ENCODE measurements at regions not wholly inside any gene's neighbourhood (a gene's known extent, or its start where the extent isn't known, plus 50 kb on each side); places are given as distances from the start of the nearest gene placed in this dataset.
A peak's percentile ranks its signal among the peaks of the same experiment; 100 is the strongest.

GRCh38 chr2:16283071-16283850 lies 342.9 kb downstream of the MYCN start:
- Histone ChIP-seq H3K9ac (ENCODE audit: insufficient read length, low read depth) (no peak overlapping the region), H3K4me3 (ENCODE audit: insufficient read length, low read depth) (no peak overlapping the region), H3K36me3 (ENCODE audit: insufficient read depth, insufficient read length, low read length) (no peaks in the 10 kb centered on the region), H3K9me3 (ENCODE audit: insufficient read depth, low read length) (no peaks in the 10 kb centered on the region), H3K27me3 (ENCODE audit: insufficient read depth, insufficient read length) (no peaks in the 10 kb centered on the region), H3K4me1 (ENCODE audit: insufficient read depth, insufficient read length) (peaks cover 2% of the 10 kb centered on the region)
- DNase-seq (ENCODE audit: low read depth, low spot score), result no peak
- TF ChIP-seq SUZ12 (IDR thresholded peaks at IDR 0.05; ENCODE audit: extremely low read depth, insufficient read depth, insufficient read length) (no peak), ZNF274 (IDR thresholded peaks at IDR 0.05; ENCODE audit: low read depth, low read length) (no peak), YY1 (IDR thresholded peaks at IDR 0.05; ENCODE audit: insufficient read depth, insufficient read length) (no peak)

- no peak overlapping the region for H3K4me3 ChIP-seq (ENCODE audit: insufficient read length, low read depth)
- TF ChIP-seq YY1 (IDR thresholded peaks at IDR 0.05; ENCODE audit: insufficient read depth, insufficient read length), result no peak
- no peak for TF ChIP-seq ZNF274 (IDR thresholded peaks at IDR 0.05; ENCODE audit: low read depth, low read length)
- no peak for TF ChIP-seq SUZ12 (IDR thresholded peaks at IDR 0.05; ENCODE audit: extremely low read depth, insufficient read depth, insufficient read length)
- H3K4me1 ChIP-seq (ENCODE audit: insufficient read depth, insufficient read length), result peaks cover 2% of the 10 kb centered on the region
- H3K27me3 ChIP-seq (ENCODE audit: insufficient read depth, insufficient read length), result no peaks in the 10 kb centered on the region
- no peak for DNase-seq (ENCODE audit: low read depth, low spot score)
- H3K36me3 ChIP-seq (ENCODE audit: insufficient read depth, insufficient read length, low read length), result no peaks in the 10 kb centered on the region
- no peak overlapping the region for H3K9ac ChIP-seq (ENCODE audit: insufficient read length, low read depth)
- H3K9me3 ChIP-seq (ENCODE audit: insufficient read depth, low read length), result no peaks in the 10 kb centered on the region
Measured at GRCh38 chr2:16282511-16282910, 342.2 kb downstream of the MYCN start.

GRCh38 chr2:16281451-16282335 lies 341.3 kb downstream of the MYCN start:
- no peak overlapping the region for H3K9ac ChIP-seq (ENCODE audit: insufficient read length, low read depth)
- no peaks in the 10 kb centered on the region for H3K27me3 ChIP-seq (ENCODE audit: insufficient read depth, insufficient read length)
- H3K9me3 ChIP-seq (ENCODE audit: insufficient read depth, low read length), result no peaks in the 10 kb centered on the region
- DNase-seq (ENCODE audit: low read depth, low spot score), result peak; percentile 64
- no peaks in the 10 kb centered on the region for H3K36me3 ChIP-seq (ENCODE audit: insufficient read depth, insufficient read length, low read length)
- H3K4me1 ChIP-seq (ENCODE audit: insufficient read depth, insufficient read length), result peaks cover 2% of the 10 kb centered on the region
- TF ChIP-seq SUZ12 (IDR thresholded peaks at IDR 0.05; ENCODE audit: extremely low read depth, insufficient read depth, insufficient read length) (no peak), YY1 (IDR thresholded peaks at IDR 0.05; ENCODE audit: insufficient read depth, insufficient read length) (no peak), ZNF274 (IDR thresholded peaks at IDR 0.05; ENCODE audit: low read depth, low read length) (no peak)
- H3K4me3 ChIP-seq (ENCODE audit: insufficient read length, low read depth), result no peak overlapping the region

GRCh38 chr2:16280081-16280480 lies 339.7 kb downstream of the MYCN start:
- H3K27me3 ChIP-seq (ENCODE audit: insufficient read depth, insufficient read length), result no peaks in the 10 kb centered on the region
- H3K4me3 ChIP-seq (ENCODE audit: insufficient read length, low read depth), result no peak overlapping the region
- DNase-seq (ENCODE audit: low read depth, low spot score), result no peak
- no peaks in the 10 kb centered on the region for H3K36me3 ChIP-seq (ENCODE audit: insufficient read depth, insufficient read length, low read length)
- no peak overlapping the region for H3K9ac ChIP-seq (ENCODE audit: insufficient read length, low read depth)
- TF ChIP-seq ZNF274 (IDR thresholded peaks at IDR 0.05; ENCODE audit: low read depth, low read length) (no peak), YY1 (IDR thresholded peaks at IDR 0.05; ENCODE audit: insufficient read depth, insufficient read length) (no peak), SUZ12 (IDR thresholded peaks at IDR 0.05; ENCODE audit: extremely low read depth, insufficient read depth, insufficient read length) (no peak)
- H3K9me3 ChIP-seq (ENCODE audit: insufficient read depth, low read length), result no peaks in the 10 kb centered on the region
- peaks cover 2% of the 10 kb centered on the region for H3K4me1 ChIP-seq (ENCODE audit: insufficient read depth, insufficient read length)

GRCh38 chr2:16279641-16280040 lies 339.3 kb downstream of the MYCN start:
- Histone ChIP-seq H3K9me3 (ENCODE audit: insufficient read depth, low read length) (no peaks in the 10 kb centered on the region), H3K9ac (ENCODE audit: insufficient read length, low read depth) (no peak overlapping the region), H3K27me3 (ENCODE audit: insufficient read depth, insufficient read length) (no peaks in the 10 kb centered on the region), H3K4me1 (ENCODE audit: insufficient read depth, insufficient read length) (peaks cover 2% of the 10 kb centered on the region), H3K4me3 (ENCODE audit: insufficient read length, low read depth) (no peak overlapping the region), H3K36me3 (ENCODE audit: insufficient read depth, insufficient read length, low read length) (no peaks in the 10 kb centered on the region)
- DNase-seq (ENCODE audit: low read depth, low spot score), result no peak
- TF ChIP-seq SUZ12 (IDR thresholded peaks at IDR 0.05; ENCODE audit: extremely low read depth, insufficient read depth, insufficient read length) (no peak), YY1 (IDR thresholded peaks at IDR 0.05; ENCODE audit: insufficient read depth, insufficient read length) (no peak), ZNF274 (IDR thresholded peaks at IDR 0.05; ENCODE audit: low read depth, low read length) (no peak)

- no peak for DNase-seq (ENCODE audit: low read depth, low spot score)
- Histone ChIP-seq H3K4me1 (ENCODE audit: insufficient read depth, insufficient read length) (peaks cover 2% of the 10 kb centered on the region), H3K9ac (ENCODE audit: insufficient read length, low read depth) (no peak overlapping the region), H3K27me3 (ENCODE audit: insufficient read depth, insufficient read length) (no peaks in the 10 kb centered on the region), H3K4me3 (ENCODE audit: insufficient read length, low read depth) (no peak overlapping the region), H3K9me3 (ENCODE audit: insufficient read depth, low read length) (no peaks in the 10 kb centered on the region), H3K36me3 (ENCODE audit: insufficient read depth, insufficient read length, low read length) (no peaks in the 10 kb centered on the region)
- no peak for TF ChIP-seq YY1 (IDR thresholded peaks at IDR 0.05; ENCODE audit: insufficient read depth, insufficient read length)
- no peak for TF ChIP-seq ZNF274 (IDR thresholded peaks at IDR 0.05; ENCODE audit: low read depth, low read length)
- no peak for TF ChIP-seq SUZ12 (IDR thresholded peaks at IDR 0.05; ENCODE audit: extremely low read depth, insufficient read depth, insufficient read length)
Measured at GRCh38 chr2:16279201-16279570, 338.8 kb downstream of the MYCN start.
